ENCODE measurements at regions not wholly inside any gene's neighbourhood (a gene's known extent, or its start where the extent isn't known, plus 50 kb on each side); places are given as distances from the start of the nearest gene placed in this dataset.

GRCh38 chr22:49580024-49580423, 247.6 kb downstream of the BRD1 start:
- TF ChIP-seq ATF3 (IDR thresholded peaks at IDR 0.05) (no peak), POLR2AphosphoS5 (IDR thresholded peaks at IDR 0.05; ENCODE audit: low read depth, low read length) (no peak), POLR2A (IDR thresholded peaks at IDR 0.05; ENCODE audit: borderline replicate concordance, extremely low read depth, insufficient read depth, insufficient read length) (no peak), JUND (IDR thresholded peaks at IDR 0.05) (no peak), SRF (IDR thresholded peaks at IDR 0.05; ENCODE audit: low read depth) (no peak), SP1 (IDR thresholded peaks at IDR 0.05; ENCODE audit: low read depth) (no peak), EZH2phosphoT487 (IDR thresholded peaks at IDR 0.05; ENCODE audit: borderline replicate concordance) (no peak), CEBPB (IDR thresholded peaks at IDR 0.05; ENCODE audit: low read depth) (no peak), ZFX (IDR thresholded peaks at IDR 0.05) (no peak), MAX (IDR thresholded peaks at IDR 0.05) (no peak), ZBTB33 (IDR thresholded peaks at IDR 0.05; ENCODE audit: extremely low read depth, insufficient replicate concordance, low read length) (no peak), EGR1 (IDR thresholded peaks at IDR 0.05; ENCODE audit: low read depth) (no peak), CBX3 (IDR thresholded peaks at IDR 0.05; ENCODE audit: low read depth) (no peak), YY1 (IDR thresholded peaks at IDR 0.05; ENCODE audit: extremely low read depth, insufficient replicate concordance, low read depth, low read length) (no peak), SIN3A (IDR thresholded peaks at IDR 0.05; ENCODE audit: low read depth) (no peak), FOSL1 (IDR thresholded peaks at IDR 0.05; ENCODE audit: low read depth) (no peak), TCF7L2 (IDR thresholded peaks at IDR 0.05; ENCODE audit: borderline replicate concordance, extremely low read depth, insufficient read depth, insufficient read length) (no peak), RAD21 (IDR thresholded peaks at IDR 0.05; ENCODE audit: low read depth) (no peak), REST (IDR thresholded peaks at IDR 0.05; ENCODE audit: low read depth) (no peak), CTCF (IDR thresholded peaks at IDR 0.05 in 2 of 3, conservative IDR thresholded peaks at IDR 0.05 in 1 of 3; ENCODE audit: borderline replicate concordance in 1 of 3, insufficient read depth in 1 of 3, low read depth in 2 of 3, low read length in 2 of 3) (no peak)
- no peaks in the 10 kb centered on the region for H4K20me1 ChIP-seq (ENCODE audit: insufficient read depth)
- ChIA-PET RAD21 (ENCODE audit: low non-redundant PET in 1 of 2, low total read pairs in 2 of 2, uncharacterized antibody in 2 of 2, unreplicated experiment in 2 of 2) (no interaction called here), POLR2A (no interaction called here), CTCF (no interaction called here)
- intact Hi-C loops (cut with micrococcal nuclease) = no loop called here
- no peak overlapping the region for H3K4me3 ChIP-seq (replicated peaks in 1 of 2; ENCODE audit: low read depth in 1 of 2, low read length in 2 of 2)
- no peak overlapping the region for H2AFZ ChIP-seq (ENCODE audit: low read depth, low read length, poor library complexity, severe bottlenecking)
- H3K4me1 ChIP-seq (ENCODE audit: control insufficient read depth in 1 of 2, insufficient read depth in 2 of 2, low read length in 2 of 2) = no peaks in the 10 kb centered on the region
- no peak overlapping the region for H3K4me2 ChIP-seq (ENCODE audit: low read length)
- peaks cover 9 to 11% of the 10 kb centered on the region in 2 experiments; a peak in 2 of 4 replicates for H3K9me3 ChIP-seq (ENCODE audit: control insufficient read depth in 1 of 2, insufficient read depth in 1 of 2, low read depth in 1 of 2, low read length in 2 of 2)
- H3K9ac ChIP-seq (ENCODE audit: low read length) = no peak overlapping the region
- ATAC-seq (no peak), DNase-seq (ENCODE audit: low read depth, low spot score) (no peak)
- no peaks in the 10 kb centered on the region for H3K27me3 ChIP-seq (ENCODE audit: insufficient read depth, low read length)
- no TSS peak for BruUV-seq (replicated peaks)
- H3K27ac ChIP-seq (ENCODE audit: low read depth, low read length) = no peak overlapping the region
- H3K36me3 ChIP-seq (ENCODE audit: control insufficient read depth in 1 of 2, insufficient read depth in 2 of 2, low read length in 2 of 2) = no peaks in the 10 kb centered on the region
- peaks cover 33% of the 10 kb centered on the region for H3K79me2 ChIP-seq (ENCODE audit: insufficient read depth, low read length)
- H3K9me2 ChIP-seq (ENCODE audit: insufficient read depth) = no peaks in the 10 kb centered on the region
